ENCODE measurements at regions not wholly inside any gene's neighbourhood (a gene's known extent, or its start where the extent isn't known, plus 50 kb on each side); places are given as distances from the start of the nearest gene placed in this dataset.

- TF ChIP-seq, protein P1, sequence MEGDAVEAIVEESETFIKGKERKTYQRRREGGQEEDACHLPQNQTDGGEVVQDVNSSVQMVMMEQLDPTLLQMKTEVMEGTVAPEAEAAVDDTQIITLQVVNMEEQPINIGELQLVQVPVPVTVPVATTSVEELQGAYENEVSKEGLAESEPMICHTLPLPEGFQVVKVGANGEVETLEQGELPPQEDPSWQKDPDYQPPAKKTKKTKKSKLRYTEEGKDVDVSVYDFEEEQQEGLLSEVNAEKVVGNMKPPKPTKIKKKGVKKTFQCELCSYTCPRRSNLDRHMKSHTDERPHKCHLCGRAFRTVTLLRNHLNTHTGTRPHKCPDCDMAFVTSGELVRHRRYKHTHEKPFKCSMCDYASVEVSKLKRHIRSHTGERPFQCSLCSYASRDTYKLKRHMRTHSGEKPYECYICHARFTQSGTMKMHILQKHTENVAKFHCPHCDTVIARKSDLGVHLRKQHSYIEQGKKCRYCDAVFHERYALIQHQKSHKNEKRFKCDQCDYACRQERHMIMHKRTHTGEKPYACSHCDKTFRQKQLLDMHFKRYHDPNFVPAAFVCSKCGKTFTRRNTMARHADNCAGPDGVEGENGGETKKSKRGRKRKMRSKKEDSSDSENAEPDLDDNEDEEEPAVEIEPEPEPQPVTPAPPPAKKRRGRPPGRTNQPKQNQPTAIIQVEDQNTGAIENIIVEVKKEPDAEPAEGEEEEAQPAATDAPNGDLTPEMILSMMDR (IDR thresholded peaks at IDR 0.05), result no peak
- no peak for TF ChIP-seq POLR2A (IDR thresholded peaks at IDR 0.05)
Observed at GRCh38 chr6:135710042-135710441, 141.5 kb upstream of the PDE7B start.

Data from body of pancreas (tissue), 4 donors.